ENCODE measurements at regions not wholly inside any gene's neighbourhood (a gene's known extent, or its start where the extent isn't known, plus 50 kb on each side); places are given as distances from the start of the nearest gene placed in this dataset.
"Not testable (repeated sequence)": the region's sequence is repeated elsewhere in the genome, so short reads cannot be mapped to it uniquely, and the experiment has no call there.

GRCh38 chr3:33946612-33947011 lies 148.2 kb downstream of the PDCD6IP start:
- not testable (repeated sequence) for TF ChIP-seq EP300, POLR2A (IDR thresholded peaks at IDR 0.05)
- TF ChIP-seq, protein P1, sequence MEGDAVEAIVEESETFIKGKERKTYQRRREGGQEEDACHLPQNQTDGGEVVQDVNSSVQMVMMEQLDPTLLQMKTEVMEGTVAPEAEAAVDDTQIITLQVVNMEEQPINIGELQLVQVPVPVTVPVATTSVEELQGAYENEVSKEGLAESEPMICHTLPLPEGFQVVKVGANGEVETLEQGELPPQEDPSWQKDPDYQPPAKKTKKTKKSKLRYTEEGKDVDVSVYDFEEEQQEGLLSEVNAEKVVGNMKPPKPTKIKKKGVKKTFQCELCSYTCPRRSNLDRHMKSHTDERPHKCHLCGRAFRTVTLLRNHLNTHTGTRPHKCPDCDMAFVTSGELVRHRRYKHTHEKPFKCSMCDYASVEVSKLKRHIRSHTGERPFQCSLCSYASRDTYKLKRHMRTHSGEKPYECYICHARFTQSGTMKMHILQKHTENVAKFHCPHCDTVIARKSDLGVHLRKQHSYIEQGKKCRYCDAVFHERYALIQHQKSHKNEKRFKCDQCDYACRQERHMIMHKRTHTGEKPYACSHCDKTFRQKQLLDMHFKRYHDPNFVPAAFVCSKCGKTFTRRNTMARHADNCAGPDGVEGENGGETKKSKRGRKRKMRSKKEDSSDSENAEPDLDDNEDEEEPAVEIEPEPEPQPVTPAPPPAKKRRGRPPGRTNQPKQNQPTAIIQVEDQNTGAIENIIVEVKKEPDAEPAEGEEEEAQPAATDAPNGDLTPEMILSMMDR (IDR thresholded peaks at IDR 0.05) = not testable (repeated sequence)

All from tibial nerve (tissue), 4 donors.